ENCODE measurements at regions not wholly inside any gene's neighbourhood (a gene's known extent, or its start where the extent isn't known, plus 50 kb on each side); places are given as distances from the start of the nearest gene placed in this dataset.

- H3K27ac ChIP-seq (ENCODE audit: low read depth): no peak overlapping the region
- H3K4me1 ChIP-seq (ENCODE audit: insufficient read depth): peaks cover 4% of the 10 kb centered on the region
- H3K4me3 Mint-ChIP-seq: no peak overlapping the region
- H3K79me2 ChIP-seq (replicated peaks; ENCODE audit: insufficient read depth): no peaks in the 10 kb centered on the region
- H3K36me3 Mint-ChIP-seq (ENCODE audit: low read depth): peaks cover 9% of the 10 kb centered on the region; the same call in 2 of the 3 replicates
- TF ChIP-seq REST (IDR thresholded peaks at IDR 0.05; ENCODE audit: unreplicated experiment): no peak
- no peak for TF ChIP-seq POLR2AphosphoS5 (IDR thresholded peaks at IDR 0.05; ENCODE audit: low read depth)
- no peak for TF ChIP-seq CREB1 (CRISPR knock-in tag; IDR thresholded peaks at IDR 0.05; ENCODE audit: low read depth)
- no peak for TF ChIP-seq ZNF462 (CRISPR knock-in tag; IDR thresholded peaks at IDR 0.05)
- no peak for TF ChIP-seq EZH2phosphoT487 (IDR thresholded peaks at IDR 0.05; ENCODE audit: unreplicated experiment)
- TF ChIP-seq EZH2 (IDR thresholded peaks at IDR 0.05; ENCODE audit: low read depth, unreplicated experiment): no peak
- H3K27ac Mint-ChIP-seq: no peak overlapping the region
- peaks cover 11% of the 10 kb centered on the region for H3K4me1 Mint-ChIP-seq
- H2AFZ ChIP-seq: no peak overlapping the region
- H3K9me3 Mint-ChIP-seq: peaks cover 24% of the 10 kb centered on the region
- peaks cover 8% of the 10 kb centered on the region for H3K27me3 Mint-ChIP-seq (ENCODE audit: insufficient read depth, low read depth, poor library complexity)
- no peaks in the 10 kb centered on the region for H3F3A ChIP-seq (replicated peaks; ENCODE audit: low read depth)
- H3K4me3 ChIP-seq: no peak overlapping the region
- peaks cover 3% of the 10 kb centered on the region; the same call in 1 of the 2 replicates for H3K9me2 ChIP-seq (ENCODE audit: insufficient read depth)
- H4K20me1 ChIP-seq (replicated peaks; ENCODE audit: insufficient read depth): no peaks in the 10 kb centered on the region
- no peak overlapping the region for H3K4me2 ChIP-seq
- H3K36me3 ChIP-seq (ENCODE audit: insufficient read depth): no peaks in the 10 kb centered on the region; the same call in 1 of the 2 replicates
- ATAC-seq: no peak
- DNase-seq (ENCODE audit: low spot score): no peak
- H3K27me3 ChIP-seq (ENCODE audit: insufficient read depth): no peaks in the 10 kb centered on the region
Measured at GRCh38 chr7:45977256-45977780, 56.2 kb upstream of the IGFBP3 start.
